ENCODE measurements at regions not wholly inside any gene's neighbourhood (a gene's known extent, or its start where the extent isn't known, plus 50 kb on each side); places are given as distances from the start of the nearest gene placed in this dataset.

- TF ChIP-seq EZH2 (IDR thresholded peaks at IDR 0.05; ENCODE audit: low read depth, unreplicated experiment) (no peak), POLR2AphosphoS5 (IDR thresholded peaks at IDR 0.05; ENCODE audit: low read depth) (no peak), CREB1 (CRISPR knock-in tag; IDR thresholded peaks at IDR 0.05; ENCODE audit: low read depth) (no peak), EZH2phosphoT487 (IDR thresholded peaks at IDR 0.05; ENCODE audit: unreplicated experiment) (no peak), ZNF114 (CRISPR knock-in tag; IDR thresholded peaks at IDR 0.05) (no peak), ZNF331 (CRISPR knock-in tag; IDR thresholded peaks at IDR 0.05; ENCODE audit: low read depth) (no peak), JUNB (IDR thresholded peaks at IDR 0.05; ENCODE audit: unreplicated experiment) (no peak), ETS1 (IDR thresholded peaks at IDR 0.05) (no peak), ZNF462 (CRISPR knock-in tag; IDR thresholded peaks at IDR 0.05) (no peak)
- TF ChIP-seq, protein P1, sequence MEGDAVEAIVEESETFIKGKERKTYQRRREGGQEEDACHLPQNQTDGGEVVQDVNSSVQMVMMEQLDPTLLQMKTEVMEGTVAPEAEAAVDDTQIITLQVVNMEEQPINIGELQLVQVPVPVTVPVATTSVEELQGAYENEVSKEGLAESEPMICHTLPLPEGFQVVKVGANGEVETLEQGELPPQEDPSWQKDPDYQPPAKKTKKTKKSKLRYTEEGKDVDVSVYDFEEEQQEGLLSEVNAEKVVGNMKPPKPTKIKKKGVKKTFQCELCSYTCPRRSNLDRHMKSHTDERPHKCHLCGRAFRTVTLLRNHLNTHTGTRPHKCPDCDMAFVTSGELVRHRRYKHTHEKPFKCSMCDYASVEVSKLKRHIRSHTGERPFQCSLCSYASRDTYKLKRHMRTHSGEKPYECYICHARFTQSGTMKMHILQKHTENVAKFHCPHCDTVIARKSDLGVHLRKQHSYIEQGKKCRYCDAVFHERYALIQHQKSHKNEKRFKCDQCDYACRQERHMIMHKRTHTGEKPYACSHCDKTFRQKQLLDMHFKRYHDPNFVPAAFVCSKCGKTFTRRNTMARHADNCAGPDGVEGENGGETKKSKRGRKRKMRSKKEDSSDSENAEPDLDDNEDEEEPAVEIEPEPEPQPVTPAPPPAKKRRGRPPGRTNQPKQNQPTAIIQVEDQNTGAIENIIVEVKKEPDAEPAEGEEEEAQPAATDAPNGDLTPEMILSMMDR (conservative IDR thresholded peaks at IDR 0.05; ENCODE audit: low read depth in 2 of 2), result no peak
- TF ChIP-seq, protein P2, sequence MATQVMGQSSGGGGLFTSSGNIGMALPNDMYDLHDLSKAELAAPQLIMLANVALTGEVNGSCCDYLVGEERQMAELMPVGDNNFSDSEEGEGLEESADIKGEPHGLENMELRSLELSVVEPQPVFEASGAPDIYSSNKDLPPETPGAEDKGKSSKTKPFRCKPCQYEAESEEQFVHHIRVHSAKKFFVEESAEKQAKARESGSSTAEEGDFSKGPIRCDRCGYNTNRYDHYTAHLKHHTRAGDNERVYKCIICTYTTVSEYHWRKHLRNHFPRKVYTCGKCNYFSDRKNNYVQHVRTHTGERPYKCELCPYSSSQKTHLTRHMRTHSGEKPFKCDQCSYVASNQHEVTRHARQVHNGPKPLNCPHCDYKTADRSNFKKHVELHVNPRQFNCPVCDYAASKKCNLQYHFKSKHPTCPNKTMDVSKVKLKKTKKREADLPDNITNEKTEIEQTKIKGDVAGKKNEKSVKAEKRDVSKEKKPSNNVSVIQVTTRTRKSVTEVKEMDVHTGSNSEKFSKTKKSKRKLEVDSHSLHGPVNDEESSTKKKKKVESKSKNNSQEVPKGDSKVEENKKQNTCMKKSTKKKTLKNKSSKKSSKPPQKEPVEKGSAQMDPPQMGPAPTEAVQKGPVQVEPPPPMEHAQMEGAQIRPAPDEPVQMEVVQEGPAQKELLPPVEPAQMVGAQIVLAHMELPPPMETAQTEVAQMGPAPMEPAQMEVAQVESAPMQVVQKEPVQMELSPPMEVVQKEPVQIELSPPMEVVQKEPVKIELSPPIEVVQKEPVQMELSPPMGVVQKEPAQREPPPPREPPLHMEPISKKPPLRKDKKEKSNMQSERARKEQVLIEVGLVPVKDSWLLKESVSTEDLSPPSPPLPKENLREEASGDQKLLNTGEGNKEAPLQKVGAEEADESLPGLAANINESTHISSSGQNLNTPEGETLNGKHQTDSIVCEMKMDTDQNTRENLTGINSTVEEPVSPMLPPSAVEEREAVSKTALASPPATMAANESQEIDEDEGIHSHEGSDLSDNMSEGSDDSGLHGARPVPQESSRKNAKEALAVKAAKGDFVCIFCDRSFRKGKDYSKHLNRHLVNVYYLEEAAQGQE (IDR thresholded peaks at IDR 0.05; ENCODE audit: unreplicated experiment), result no peak
Observed at GRCh38 chr18:45551142-45551815, 64.0 kb upstream of the SLC14A2 start.
